Suppressor macrophage treated with lipopolysaccharide for 1 hour (primary cell): ENCODE measurements at regions not wholly inside any gene's neighbourhood (a gene's known extent, or its start where the extent isn't known, plus 50 kb on each side); places are given as distances from the start of the nearest gene placed in this dataset.
"Not testable (repeated sequence)": the region's sequence is repeated elsewhere in the genome, so short reads cannot be mapped to it uniquely, and the experiment has no call there.

Experiments
- DNase-seq, 3 donors: peaks; one replicate each; pipeline ENCODE4 v3.0.0-alpha.2; 2020 to 2022

DNA sequence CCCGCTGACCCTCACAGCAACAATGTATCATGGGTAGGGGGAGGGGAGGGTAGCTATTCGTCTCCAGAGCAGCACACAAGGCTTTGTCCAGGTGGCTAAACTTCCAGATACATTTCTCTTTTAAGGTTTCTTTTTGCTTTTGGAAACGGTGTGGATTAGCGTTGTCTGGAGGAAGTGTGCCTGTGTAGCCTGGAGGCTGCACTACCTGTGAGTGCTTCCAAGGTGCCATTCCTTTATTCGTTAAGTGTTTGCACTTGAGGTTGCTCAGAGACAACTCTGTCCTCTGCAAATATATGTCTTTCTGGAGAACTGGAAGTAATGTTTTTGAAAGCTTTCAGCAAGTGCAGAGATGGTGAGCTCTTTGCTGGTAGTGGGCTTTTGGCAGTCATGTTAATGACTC lies 53.1 kb downstream of the HSFY1 start:
- not testable (repeated sequence) for DNase-seq

DNA sequence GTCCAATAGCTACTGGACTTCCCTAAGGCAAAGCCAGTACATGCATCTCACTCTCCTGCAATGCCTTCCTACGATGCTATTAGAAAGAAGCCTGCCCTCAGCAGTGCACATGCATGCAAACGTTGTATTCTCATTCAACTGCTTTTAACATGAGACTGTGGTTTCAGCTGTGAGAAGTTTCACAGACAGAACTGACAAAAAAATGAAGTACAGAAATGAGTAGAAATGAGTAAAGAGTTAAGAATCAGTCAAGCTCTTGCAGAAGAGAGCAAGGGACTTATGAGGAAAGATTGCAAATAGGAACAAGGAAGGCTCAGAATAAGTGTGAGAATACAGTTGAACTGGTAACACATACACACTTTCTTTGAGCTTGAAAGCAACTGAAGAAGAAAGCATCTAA lies 54.8 kb downstream of the HSFY1 start:
- not testable (repeated sequence) for DNase-seq

DNA sequence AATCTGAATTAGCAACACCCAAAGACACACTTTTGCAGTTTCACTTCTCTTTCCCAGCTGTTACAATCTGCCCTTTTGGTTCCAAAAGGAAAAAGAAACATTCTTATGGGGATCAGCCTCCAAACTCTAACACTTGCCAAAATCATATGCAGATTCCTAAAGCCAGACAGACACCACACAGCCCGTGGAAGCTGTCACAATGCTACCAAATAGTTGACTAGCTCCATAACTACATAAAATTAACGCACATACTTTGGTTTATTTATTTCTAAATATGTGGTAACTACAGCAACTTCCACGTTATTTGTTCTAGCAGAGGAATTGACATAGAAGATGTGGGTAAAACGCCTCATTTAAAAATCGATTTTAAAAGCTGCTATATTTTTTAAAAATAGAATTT lies 59.7 kb downstream of the HSFY1 start:
- not testable (repeated sequence) for DNase-seq

DNA sequence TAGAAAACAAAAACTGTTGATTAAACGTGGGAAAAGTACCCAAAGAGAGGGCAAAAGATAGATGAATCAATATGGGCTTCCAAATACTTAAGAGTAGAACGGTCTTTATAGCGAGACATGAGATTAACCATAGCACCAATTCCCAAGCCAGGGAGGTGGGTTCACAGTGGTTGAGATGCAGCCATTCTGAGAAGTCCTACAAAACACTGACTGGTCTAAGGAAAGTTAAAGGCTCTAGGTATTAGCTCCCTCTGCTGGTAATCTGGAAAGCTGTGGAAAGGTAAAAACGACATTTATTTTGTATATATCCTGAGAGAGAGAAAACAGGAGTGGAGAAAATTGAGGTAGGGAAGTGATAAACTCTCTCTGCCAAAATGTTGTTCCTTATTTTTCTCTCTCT lies 61.7 kb downstream of the HSFY1 start:
- not testable (repeated sequence) for DNase-seq

DNA sequence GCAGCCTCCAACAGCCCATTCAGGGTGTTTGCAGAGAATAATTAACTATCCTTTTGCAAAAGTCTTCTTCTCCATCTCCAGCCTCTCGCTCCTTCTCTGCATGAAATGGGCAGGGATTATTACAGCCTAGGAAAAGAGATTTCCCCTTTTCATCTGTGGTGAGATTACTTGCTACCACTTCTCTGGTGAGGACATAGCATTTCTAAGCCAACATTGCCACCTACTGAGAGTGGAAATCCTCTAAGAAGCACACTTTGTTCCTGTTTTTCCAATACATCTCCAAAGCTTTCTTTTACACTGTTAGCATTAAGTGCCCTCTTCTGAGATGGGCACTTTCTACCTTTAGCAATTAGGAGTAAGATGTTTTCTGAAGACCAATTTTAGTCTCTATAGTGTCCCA lies 69.3 kb downstream of the HSFY1 start:
- not testable (repeated sequence) for DNase-seq

DNA sequence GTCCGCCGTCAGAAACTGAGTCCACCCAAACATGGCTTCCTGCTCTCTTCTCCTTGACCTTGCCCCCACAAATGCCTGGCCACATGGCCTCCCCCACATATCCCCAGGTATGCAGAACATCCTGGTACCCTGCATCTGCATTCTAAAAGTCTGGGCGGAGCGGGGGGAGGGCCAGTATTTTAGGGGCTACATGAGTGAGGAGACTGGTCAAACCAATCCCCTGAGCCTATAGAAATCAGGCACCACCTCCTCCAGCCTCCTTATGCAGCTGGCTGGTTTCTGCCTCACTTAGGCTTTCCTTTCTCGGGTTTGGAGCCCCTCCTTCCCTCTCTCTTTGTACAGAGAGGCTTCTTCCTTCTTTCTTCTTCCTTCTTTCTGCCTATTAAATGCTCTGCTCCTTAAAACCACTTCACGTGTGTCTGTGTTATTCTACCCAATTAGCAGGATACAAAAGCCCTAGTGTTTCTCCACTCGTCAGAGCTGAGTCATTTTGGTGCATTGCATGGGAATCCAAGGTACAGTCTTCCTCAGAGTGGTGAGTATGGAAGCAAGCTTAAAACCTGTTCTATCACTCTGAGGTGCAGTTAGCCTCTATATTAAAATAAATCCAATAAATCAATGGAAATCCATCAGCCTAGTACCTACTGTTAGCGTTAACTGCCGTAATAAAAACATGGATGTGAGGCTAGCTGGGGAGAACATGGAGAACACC lies 83.4 kb downstream of the HSFY1 start:
- DNase-seq = not testable (repeated sequence)

DNA sequence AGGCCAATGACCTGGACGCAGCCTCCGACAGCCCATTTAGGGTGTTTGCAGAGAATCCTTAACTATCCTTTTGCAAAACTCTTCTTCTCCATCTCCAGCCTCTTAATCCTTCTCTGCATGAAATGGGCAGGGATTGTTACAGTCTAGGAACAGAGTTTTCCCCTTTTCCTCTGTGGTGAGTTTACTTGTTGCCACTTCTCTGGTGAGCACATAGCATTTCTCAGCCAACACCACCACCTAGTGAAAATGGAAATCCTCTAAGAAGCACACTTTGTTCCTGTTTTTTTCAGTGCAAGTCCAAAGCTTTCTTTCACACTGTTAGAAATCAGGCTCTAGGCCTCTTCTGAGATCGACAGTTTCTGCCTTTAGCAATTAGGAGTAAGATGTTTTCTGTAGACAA lies 84.1 kb downstream of the HSFY1 start:
- DNase-seq = not testable (repeated sequence)

DNA sequence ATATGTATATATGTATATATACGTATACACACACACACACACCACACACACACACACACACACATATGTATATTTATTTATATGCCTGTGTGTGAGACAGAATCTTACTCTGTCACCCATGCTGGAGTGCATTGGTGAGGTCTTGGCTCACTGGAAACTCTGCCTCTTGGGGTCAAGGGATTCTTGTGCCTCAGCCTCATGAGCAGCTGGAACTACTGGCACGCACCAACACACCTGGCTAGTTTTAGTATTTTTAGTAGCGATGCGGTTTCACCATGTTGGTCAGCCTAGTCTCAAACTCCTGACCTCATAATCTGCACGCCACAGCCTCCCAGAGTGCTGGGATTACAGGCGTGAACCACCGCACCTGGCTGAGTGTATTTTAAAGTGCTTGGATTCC lies 85.1 kb downstream of the HSFY1 start:
- DNase-seq = not testable (repeated sequence)

DNA sequence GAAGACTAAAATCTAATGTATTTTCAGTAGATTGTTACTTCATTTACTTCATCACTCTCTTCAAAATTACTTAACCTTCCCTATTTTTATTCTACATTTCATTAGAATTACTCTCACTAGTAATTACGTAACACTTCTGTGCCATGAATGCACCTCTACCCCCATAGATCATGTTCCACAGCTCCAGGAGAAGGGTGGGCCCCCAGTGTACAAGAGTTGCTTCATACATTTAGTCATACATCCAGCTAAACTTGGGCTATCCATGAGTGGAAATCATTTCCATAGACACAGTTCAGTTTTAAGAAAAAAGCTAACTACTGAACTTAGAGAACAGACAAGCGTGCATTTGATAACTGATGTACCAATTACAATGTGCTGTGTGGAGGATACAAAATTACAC lies 104.2 kb downstream of the HSFY1 start:
- no peak for DNase-seq

DNA sequence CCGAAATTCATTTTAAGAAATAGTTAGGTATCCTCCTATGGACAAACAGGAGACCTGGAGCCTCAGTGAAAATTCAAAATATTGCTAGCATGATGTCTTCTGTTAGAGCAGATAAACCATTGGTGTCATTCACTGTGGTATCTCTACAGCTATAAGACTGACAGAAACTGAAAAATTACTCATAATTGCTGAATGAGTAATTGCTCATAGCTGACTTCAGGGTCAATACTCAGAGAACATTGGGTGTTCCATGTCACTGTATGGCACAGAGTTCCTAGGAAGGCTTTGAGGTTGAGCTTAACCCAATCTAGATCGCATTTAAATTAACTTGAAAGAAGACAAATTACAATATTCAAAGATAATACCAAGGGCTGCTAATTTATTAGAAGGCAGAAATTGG lies 109.0 kb downstream of the HSFY2 start:
- no peak for DNase-seq

DNA sequence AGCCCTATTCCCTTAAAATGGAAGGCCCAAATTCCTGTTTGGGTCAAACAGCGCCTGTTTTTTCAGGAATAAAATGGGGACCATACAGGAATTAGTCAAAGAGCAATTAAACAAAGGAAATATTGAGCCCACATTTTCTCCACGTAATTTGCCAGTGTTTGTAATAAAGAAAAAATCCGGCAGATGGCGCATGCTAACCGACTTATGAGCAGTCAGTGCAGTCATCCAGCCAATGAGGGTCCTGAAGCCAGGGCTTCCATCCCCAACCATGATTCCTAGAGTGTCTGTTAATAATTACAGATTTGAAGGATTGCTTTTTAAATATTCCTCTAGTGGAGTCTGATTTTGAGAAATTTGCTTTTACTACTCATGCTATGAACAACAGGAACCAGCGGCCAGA lies 103.7 kb downstream of the HSFY2 start:
- peak in 2 of 3 donors; percentile 24 for DNase-seq

DNA sequence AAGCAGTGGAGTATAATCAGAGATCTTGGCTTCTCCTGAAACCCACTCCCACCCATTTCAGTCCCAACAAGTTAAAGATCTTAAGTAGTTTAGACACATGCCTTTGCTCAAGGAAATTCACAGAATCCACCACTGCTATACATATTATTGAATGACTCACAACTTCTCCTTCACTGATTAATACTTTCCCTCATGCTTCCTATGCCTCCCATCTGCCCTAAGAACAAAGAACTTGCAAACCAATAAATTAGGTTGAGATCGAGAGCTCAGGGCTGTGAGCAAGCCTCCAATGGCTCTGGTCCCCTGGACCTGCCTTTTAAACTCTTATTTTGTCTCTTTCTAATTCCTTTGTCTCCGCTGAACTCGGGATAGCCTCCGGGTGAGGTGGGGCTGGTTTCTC lies 101.6 kb downstream of the HSFY2 start:
- no peak for DNase-seq

DNA sequence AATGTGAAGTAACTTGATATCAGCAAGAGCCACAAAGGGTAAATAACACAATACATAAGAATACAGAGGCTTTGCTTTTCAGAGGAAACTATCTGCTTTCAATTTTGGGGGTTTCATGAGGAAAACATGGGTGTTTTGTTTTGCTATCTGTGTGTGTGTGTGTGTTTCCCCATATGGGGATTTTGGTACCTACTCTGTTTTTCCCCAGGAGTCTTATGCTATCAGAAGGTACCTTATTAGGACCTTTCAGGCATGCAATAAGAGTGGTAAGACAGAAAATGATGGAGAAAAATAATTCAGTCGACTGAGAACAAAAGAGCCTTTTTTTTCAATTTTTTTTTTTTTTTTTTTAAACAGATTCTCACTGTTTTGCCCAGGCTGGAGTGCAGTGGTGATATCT lies 87.5 kb downstream of the HSFY2 start:
- DNase-seq = not testable (repeated sequence)

DNA sequence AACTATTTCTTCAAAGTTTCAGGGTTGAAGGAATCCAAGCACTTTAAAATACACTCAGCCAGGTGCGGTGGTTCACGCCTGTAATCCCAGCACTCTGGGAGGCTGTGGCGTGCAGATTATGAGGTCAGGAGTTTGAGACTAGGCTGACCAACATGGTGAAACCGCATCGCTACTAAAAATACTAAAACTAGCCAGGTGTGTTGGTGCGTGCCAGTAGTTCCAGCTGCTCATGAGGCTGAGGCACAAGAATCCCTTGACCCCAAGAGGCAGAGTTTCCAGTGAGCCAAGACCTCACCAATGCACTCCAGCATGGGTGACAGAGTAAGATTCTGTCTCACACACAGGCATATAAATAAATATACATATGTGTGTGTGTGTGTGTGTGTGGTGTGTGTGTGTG lies 85.2 kb downstream of the HSFY2 start:
- DNase-seq = not testable (repeated sequence)

DNA sequence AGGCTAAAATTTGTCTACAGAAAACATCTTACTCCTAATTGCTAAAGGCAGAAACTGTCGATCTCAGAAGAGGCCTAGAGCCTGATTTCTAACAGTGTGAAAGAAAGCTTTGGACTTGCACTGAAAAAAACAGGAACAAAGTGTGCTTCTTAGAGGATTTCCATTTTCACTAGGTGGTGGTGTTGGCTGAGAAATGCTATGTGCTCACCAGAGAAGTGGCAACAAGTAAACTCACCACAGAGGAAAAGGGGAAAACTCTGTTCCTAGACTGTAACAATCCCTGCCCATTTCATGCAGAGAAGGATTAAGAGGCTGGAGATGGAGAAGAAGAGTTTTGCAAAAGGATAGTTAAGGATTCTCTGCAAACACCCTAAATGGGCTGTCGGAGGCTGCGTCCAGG lies 84.1 kb downstream of the HSFY2 start:
- DNase-seq = not testable (repeated sequence)

DNA sequence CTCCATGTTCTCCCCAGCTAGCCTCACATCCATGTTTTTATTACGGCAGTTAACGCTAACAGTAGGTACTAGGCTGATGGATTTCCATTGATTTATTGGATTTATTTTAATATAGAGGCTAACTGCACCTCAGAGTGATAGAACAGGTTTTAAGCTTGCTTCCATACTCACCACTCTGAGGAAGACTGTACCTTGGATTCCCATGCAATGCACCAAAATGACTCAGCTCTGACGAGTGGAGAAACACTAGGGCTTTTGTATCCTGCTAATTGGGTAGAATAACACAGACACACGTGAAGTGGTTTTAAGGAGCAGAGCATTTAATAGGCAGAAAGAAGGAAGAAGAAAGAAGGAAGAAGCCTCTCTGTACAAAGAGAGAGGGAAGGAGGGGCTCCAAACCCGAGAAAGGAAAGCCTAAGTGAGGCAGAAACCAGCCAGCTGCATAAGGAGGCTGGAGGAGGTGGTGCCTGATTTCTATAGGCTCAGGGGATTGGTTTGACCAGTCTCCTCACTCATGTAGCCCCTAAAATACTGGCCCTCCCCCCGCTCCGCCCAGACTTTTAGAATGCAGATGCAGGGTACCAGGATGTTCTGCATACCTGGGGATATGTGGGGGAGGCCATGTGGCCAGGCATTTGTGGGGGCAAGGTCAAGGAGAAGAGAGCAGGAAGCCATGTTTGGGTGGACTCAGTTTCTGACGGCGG lies 83.5 kb downstream of the HSFY2 start:
- not testable (repeated sequence) for DNase-seq

DNA sequence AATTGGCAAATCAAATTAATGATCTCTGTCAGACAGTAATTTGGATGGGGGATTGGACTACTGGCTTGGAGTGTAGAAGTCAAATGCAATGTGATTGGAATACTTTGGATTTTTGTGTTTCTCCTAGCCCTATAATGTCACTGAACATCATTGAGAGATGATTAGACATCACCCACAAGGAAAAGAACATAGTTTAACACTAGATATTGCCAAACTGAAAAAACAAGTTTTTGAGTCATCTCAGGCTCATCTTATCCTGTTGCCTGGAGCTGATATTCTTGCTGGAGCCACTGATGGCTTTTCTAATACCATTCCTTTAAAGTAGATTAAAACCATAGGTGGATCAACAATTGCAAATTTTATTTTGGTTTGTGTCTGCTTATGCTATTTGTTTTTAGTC lies 76.7 kb downstream of the HSFY2 start:
- not testable (repeated sequence) for DNase-seq

DNA sequence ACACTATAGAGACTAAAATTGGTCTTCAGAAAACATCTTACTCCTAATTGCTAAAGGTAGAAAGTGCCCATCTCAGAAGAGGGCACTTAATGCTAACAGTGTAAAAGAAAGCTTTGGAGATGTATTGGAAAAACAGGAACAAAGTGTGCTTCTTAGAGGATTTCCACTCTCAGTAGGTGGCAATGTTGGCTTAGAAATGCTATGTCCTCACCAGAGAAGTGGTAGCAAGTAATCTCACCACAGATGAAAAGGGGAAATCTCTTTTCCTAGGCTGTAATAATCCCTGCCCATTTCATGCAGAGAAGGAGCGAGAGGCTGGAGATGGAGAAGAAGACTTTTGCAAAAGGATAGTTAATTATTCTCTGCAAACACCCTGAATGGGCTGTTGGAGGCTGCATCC lies 69.3 kb downstream of the HSFY2 start:
- DNase-seq = not testable (repeated sequence)

DNA sequence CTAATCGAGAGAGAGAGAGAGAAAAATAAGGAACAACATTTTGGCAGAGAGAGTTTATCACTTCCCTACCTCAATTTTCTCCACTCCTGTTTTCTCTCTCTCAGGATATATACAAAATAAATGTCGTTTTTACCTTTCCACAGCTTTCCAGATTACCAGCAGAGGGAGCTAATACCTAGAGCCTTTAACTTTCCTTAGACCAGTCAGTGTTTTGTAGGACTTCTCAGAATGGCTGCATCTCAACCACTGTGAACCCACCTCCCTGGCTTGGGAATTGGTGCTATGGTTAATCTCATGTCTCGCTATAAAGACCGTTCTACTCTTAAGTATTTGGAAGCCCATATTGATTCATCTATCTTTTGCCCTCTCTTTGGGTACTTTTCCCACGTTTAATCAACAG lies 61.8 kb downstream of the HSFY2 start:
- DNase-seq = not testable (repeated sequence)

DNA sequence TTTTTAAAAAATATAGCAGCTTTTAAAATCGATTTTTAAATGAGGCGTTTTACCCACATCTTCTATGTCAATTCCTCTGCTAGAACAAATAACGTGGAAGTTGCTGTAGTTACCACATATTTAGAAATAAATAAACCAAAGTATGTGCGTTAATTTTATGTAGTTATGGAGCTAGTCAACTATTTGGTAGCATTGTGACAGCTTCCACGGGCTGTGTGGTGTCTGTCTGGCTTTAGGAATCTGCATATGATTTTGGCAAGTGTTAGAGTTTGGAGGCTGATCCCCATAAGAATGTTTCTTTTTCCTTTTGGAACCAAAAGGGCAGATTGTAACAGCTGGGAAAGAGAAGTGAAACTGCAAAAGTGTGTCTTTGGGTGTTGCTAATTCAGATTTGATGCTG lies 59.8 kb downstream of the HSFY2 start:
- DNase-seq = not testable (repeated sequence)

DNA sequence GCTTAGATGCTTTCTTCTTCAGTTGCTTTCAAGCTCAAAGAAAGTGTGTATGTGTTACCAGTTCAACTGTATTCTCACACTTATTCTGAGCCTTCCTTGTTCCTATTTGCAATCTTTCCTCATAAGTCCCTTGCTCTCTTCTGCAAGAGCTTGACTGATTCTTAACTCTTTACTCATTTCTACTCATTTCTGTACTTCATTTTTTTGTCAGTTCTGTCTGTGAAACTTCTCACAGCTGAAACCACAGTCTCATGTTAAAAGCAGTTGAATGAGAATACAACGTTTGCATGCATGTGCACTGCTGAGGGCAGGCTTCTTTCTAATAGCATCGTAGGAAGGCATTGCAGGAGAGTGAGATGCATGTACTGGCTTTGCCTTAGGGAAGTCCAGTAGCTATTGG lies 54.8 kb downstream of the HSFY2 start:
- DNase-seq = not testable (repeated sequence)

DNA sequence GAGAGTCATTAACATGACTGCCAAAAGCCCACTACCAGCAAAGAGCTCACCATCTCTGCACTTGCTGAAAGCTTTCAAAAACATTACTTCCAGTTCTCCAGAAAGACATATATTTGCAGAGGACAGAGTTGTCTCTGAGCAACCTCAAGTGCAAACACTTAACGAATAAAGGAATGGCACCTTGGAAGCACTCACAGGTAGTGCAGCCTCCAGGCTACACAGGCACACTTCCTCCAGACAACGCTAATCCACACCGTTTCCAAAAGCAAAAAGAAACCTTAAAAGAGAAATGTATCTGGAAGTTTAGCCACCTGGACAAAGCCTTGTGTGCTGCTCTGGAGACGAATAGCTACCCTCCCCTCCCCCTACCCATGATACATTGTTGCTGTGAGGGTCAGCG lies 53.1 kb downstream of the HSFY2 start:
- DNase-seq = not testable (repeated sequence)
